SK-N-SH (cell line): ENCODE measurements at regions not wholly inside any gene's neighbourhood (a gene's known extent, or its start where the extent isn't known, plus 50 kb on each side); places are given as distances from the start of the nearest gene placed in this dataset.

Experiments
- CTCF ChIA-PET: fragments of 300-600, 350-600 bp; formaldehyde crosslinking; extraction: SDS; loops from one replicate; lab custom pipeline; 2021; lab: Yijun Ruan, JAX
- POLR2A ChIA-PET: fragments of 350-600 bp; sonication (Branson Sonifier 250); formaldehyde crosslinking; extraction: SDS; loops from one replicate; lab custom pipeline; 2020; ENCODE audit warnings: antibody characterized with exemption, inconsistent platforms; lab: Yijun Ruan, JAX
- DNase-seq: peaks from one replicate; pipeline ENCODE4 v3.0.0; 2012
- H2AFZ ChIP-seq: fragments of 200-600 bp; sonication (generic); 2 replicates; pipeline ENCODE4 v1.8.1; 2016; ENCODE audit warnings: antibody characterized with exemption, mild to moderate bottlenecking, low read depth
- H3F3A ChIP-seq: fragments of 200-600 bp; sonication (generic); replicated peaks from 2 replicates; pipeline ENCODE3; 2016; ENCODE audit warnings: antibody characterized with exemption, mild to moderate bottlenecking; ENCODE audit not compliant: insufficient read depth
- H3K27ac ChIP-seq, 2 experiments: fragments of 200-500 bp in 1 of 2; fragments of 200-600 bp in 1 of 2; sonication (Bioruptor generic) in 1 of 2; sonication (generic), shearing (Covaris generic) in 1 of 2; 2 replicates each; pipeline versions ENCODE4 v1.5.1 to v1.6.1; 2014 to 2016; ENCODE audit warnings: low read depth in 2 of 2, inconsistent platforms in 1 of 2, low read length in 1 of 2, mild to moderate bottlenecking in 1 of 2, mixed read lengths in 1 of 2
- H3K27me3 ChIP-seq: fragments of 200-600 bp; sonication (generic), shearing (Covaris generic); 2 replicates; pipeline ENCODE4 v1.6.1; 2016; ENCODE audit warnings: mixed run types; ENCODE audit not compliant: insufficient read depth
- H3K36me3 ChIP-seq, 2 experiments: fragments of 200-500 bp in 1 of 2; fragments of 200-600 bp in 1 of 2; sonication (Bioruptor generic) in 1 of 2; sonication (generic) in 1 of 2; replicated peaks in 1 of 2; 2 replicates each; pipeline versions ENCODE3 to v1.5.1; 2014 to 2016; ENCODE audit warnings: low read length in 1 of 2, mild to moderate bottlenecking in 1 of 2; ENCODE audit not compliant: insufficient read depth in 2 of 2, control insufficient read depth in 1 of 2
- H3K4me1 ChIP-seq, 2 experiments: fragments of 200-500 bp in 1 of 2; fragments of 200-600 bp in 1 of 2; sonication (Bioruptor generic) in 1 of 2; sonication (generic), shearing (Covaris generic) in 1 of 2; 2 replicates each; pipeline versions ENCODE4 v1.5.1 to v1.6.1; 2014 to 2016; ENCODE audit warnings: low read depth in 1 of 2, low read length in 1 of 2, mixed run types in 1 of 2; ENCODE audit not compliant: insufficient read depth in 2 of 2, control insufficient read depth in 1 of 2
- H3K4me2 ChIP-seq: fragments of 200-600 bp; sonication (generic), shearing (Covaris generic); 2 replicates; pipeline ENCODE4 v1.6.1; 2017; ENCODE audit warnings: mixed run types
- H3K4me3 ChIP-seq, 2 experiments: fragments of 200-500 bp in 1 of 2; fragments of 200-600 bp in 1 of 2; sonication (Bioruptor generic) in 1 of 2; sonication (generic), shearing (Covaris generic) in 1 of 2; 2 replicates each; pipeline versions ENCODE4 v1.5.1 to v1.8.1; 2014 to 2016; ENCODE audit warnings: low read depth in 2 of 2, inconsistent platforms in 1 of 2, low read length in 1 of 2, mild to moderate bottlenecking in 1 of 2, mixed read lengths in 1 of 2, moderate library complexity in 1 of 2
- H3K79me2 ChIP-seq: fragments of 200-600 bp; sonication (generic); 2 replicates; pipeline ENCODE4 v1.8.1; 2017; ENCODE audit warnings: mild to moderate bottlenecking; ENCODE audit not compliant: insufficient read depth
- H3K9ac ChIP-seq: fragments of 200-600 bp; sonication (generic); 2 replicates; pipeline ENCODE4 v1.6.1; 2017; ENCODE audit warnings: mixed run types
- H3K9me2 ChIP-seq: fragments of 200-600 bp; sonication (generic); 2 replicates; pipeline ENCODE4 v1.6.1; 2017; ENCODE audit warnings: mixed run types
- H3K9me3 ChIP-seq: fragments of 200-600 bp; sonication (generic); 2 replicates; pipeline ENCODE4 v1.6.1; 2017; ENCODE audit warnings: mixed run types, mild to moderate bottlenecking, moderate library complexity
- H4K20me1 ChIP-seq: fragments of 200-600 bp; sonication (generic); 2 replicates; pipeline ENCODE4 v1.6.1; 2017; ENCODE audit warnings: mild to moderate bottlenecking, mixed run types; ENCODE audit not compliant: insufficient read depth
- CHD2 ChIP-seq: fragments of 150-350 bp; IDR thresholded peaks from 2 replicates; pipeline ENCODE4 v1.6.1; 2018; ENCODE audit warnings: low read length; ENCODE audit not compliant: partially characterized antibody
- ELF1 ChIP-seq: IDR thresholded peaks from 2 replicates; pipeline ENCODE4 v1.4.0; 2012
- EP300 ChIP-seq, 2 experiments: IDR thresholded peaks; 2 replicates each; pipeline versions ENCODE4 v1.4.0 to v1.6.1; 2012; ENCODE audit warnings: borderline replicate concordance in 1 of 2, low read depth in 1 of 2, low read length in 1 of 2
- EZH2phosphoT487 ChIP-seq: fragments of 200-600 bp; sonication (generic); IDR thresholded peaks from 2 replicates; pipeline ENCODE4 v1.6.1; 2017; ENCODE audit warnings: low read depth, mixed run types, mild to moderate bottlenecking, antibody characterized with exemption, moderate library complexity, borderline replicate concordance
- FOSL2 ChIP-seq: IDR thresholded peaks from 2 replicates; pipeline ENCODE4 v1.4.0; 2012; ENCODE audit warnings: low read depth, mild to moderate bottlenecking, moderate library complexity, borderline replicate concordance
- FOXJ3 ChIP-seq: sonication (generic); formaldehyde crosslinking; IDR thresholded peaks from 2 replicates; pipeline ENCODE4 v1.5.1; 2020; ENCODE audit warnings: mild to moderate bottlenecking, missing genetic modification reagents
- FOXM1 ChIP-seq: IDR thresholded peaks from 2 replicates; pipeline ENCODE4 v1.4.0; 2012; ENCODE audit warnings: low read depth, mild to moderate bottlenecking
- GATA2 ChIP-seq: sonication (generic); formaldehyde crosslinking; IDR thresholded peaks from 2 replicates; pipeline ENCODE4 v1.5.0; 2020; ENCODE audit warnings: mild to moderate bottlenecking, missing genetic modification reagents
- JUND ChIP-seq: IDR thresholded peaks from 2 replicates; pipeline ENCODE4 v1.4.0; 2012
- MEF2A ChIP-seq: IDR thresholded peaks from 2 replicates; pipeline ENCODE4 v1.4.0; 2012; ENCODE audit warnings: low read depth, borderline replicate concordance
- MXI1 ChIP-seq: IDR thresholded peaks from 2 replicates; pipeline ENCODE4 v1.6.1; 2012; ENCODE audit warnings: mild to moderate bottlenecking, low read depth, low read length, improper control_type of control experiment
- NFIC ChIP-seq: IDR thresholded peaks from 2 replicates; pipeline ENCODE4 v1.4.0; 2012; ENCODE audit warnings: borderline replicate concordance
- NRF1 ChIP-seq: IDR thresholded peaks from 2 replicates; pipeline ENCODE4 v1.6.1; 2012; ENCODE audit warnings: low read depth, mild to moderate bottlenecking, low read length
- POLR2AphosphoS5 ChIP-seq: IDR thresholded peaks from 2 replicates; pipeline ENCODE4 v1.6.1; 2012; ENCODE audit warnings: low read depth, low read length
- RAD21 ChIP-seq: IDR thresholded peaks from 2 replicates; pipeline ENCODE4 v1.6.1; 2012; ENCODE audit warnings: mild to moderate bottlenecking, low read length
- RCOR1 ChIP-seq: fragments of 150-350 bp; IDR thresholded peaks from 2 replicates; pipeline ENCODE4 v1.6.1; 2017; ENCODE audit warnings: antibody characterized with exemption, low read length
- RXRA ChIP-seq: IDR thresholded peaks from 2 replicates; pipeline ENCODE4 v1.4.0; 2012; ENCODE audit warnings: low read depth, mild to moderate bottlenecking, borderline replicate concordance
- TCF12 ChIP-seq: IDR thresholded peaks from 2 replicates; pipeline ENCODE4 v1.4.0; 2012
- TEAD4 ChIP-seq: IDR thresholded peaks from 2 replicates; pipeline ENCODE4 v1.4.0; 2012; ENCODE audit warnings: mild to moderate bottlenecking, borderline replicate concordance; ENCODE audit not compliant: insufficient read depth
- YY1 ChIP-seq: IDR thresholded peaks from 2 replicates; pipeline ENCODE4 v1.4.0; 2012; ENCODE audit warnings: low read depth, mild to moderate bottlenecking
- WGBS: methylation state at CpG from one replicate; pipeline ENCODE4 v1.1.6; 2017; ENCODE audit warnings: low lambda C conversion rate; 5-methylcytosine and 5-hydroxymethylcytosine counted together
- TF ChIP-seq, protein P1 (sequence below): IDR thresholded peaks from 2 replicates; pipeline ENCODE4 v1.4.0; 2012; ENCODE audit warnings: low read depth
- TF ChIP-seq, protein P2 (sequence below): fragments of 200-600 bp; sonication (generic); IDR thresholded peaks from 2 replicates; pipeline ENCODE4 v1.6.1; 2017; ENCODE audit warnings: antibody characterized with exemption, mild to moderate bottlenecking, moderate library complexity
- TF ChIP-seq, protein P3 (sequence below): fragments of 150-350 bp; IDR thresholded peaks from 2 replicates; pipeline ENCODE4 v1.6.1; 2017; ENCODE audit warnings: antibody characterized with exemption, low read length, low read depth, borderline replicate concordance
- TF ChIP-seq, protein P4 (sequence below): IDR thresholded peaks from 2 replicates; pipeline ENCODE4; 2012

DNA sequence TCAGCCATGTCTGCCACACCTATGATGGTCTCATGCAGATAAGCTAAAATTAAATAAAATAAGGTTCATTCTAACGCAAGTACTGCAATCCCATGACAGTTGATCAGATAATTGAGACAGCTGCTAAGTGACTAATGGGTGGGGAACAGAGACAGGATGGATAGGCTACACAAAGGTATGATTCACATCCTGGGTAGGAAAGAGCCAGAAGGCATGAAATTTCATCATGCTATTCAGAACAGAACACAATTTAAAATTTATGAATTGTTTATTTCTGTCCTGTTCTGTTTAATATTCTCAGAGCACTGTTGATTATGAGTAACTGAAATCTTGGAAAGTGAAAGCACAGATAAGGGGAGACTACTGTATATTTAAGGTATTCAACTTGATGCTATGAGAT lies 381.8 kb upstream of the SORCS1 start:
- Histone ChIP-seq H3F3A (peaks cover 13% of the 10 kb centered on the region), H3K9me2 (no peaks in the 10 kb centered on the region), H3K4me1 (peaks cover 0 to 16% of the 10 kb centered on the region in 2 experiments; a peak in 2 of 4 replicates), H3K27ac (peak overlapping the region; percentile 79 to 81), H3K4me3 (peak overlapping the region; percentile 12 to 20; a peak in 2 of 4 replicates), H3K27me3 (no peaks in the 10 kb centered on the region), H4K20me1 (no peaks in the 10 kb centered on the region), H3K4me2 (peak overlapping the region; percentile 68), H3K9me3 (no peaks in the 10 kb centered on the region), H2AFZ (0 out of 2 replicates have a peak overlapping the region, but pooled peaks have one; percentile 50), H3K36me3 (no peaks in the 10 kb centered on the region), H3K79me2 (no peaks in the 10 kb centered on the region), H3K9ac (peak overlapping the region; percentile 43; the same call in 1 of the 2 replicates)
- POLR2A ChIA-PET, result no interaction called here
- CTCF ChIA-PET, result interaction anchor here (1.3 kb wide), 1 partner anchor 268 kb away, joined by 3 read pairs; no protein-coding TSS in a partner anchor
- TF ChIP-seq, protein P1, sequence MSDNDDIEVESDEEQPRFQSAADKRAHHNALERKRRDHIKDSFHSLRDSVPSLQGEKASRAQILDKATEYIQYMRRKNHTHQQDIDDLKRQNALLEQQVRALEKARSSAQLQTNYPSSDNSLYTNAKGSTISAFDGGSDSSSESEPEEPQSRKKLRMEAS, result no peak
- TF ChIP-seq EZH2phosphoT487 (no peak), MEF2A (no peak), NRF1 (no peak), FOXJ3 (CRISPR knock-in tag) (peak; percentile 89), EP300 (IDR thresholded peaks at IDR 0.05; ENCODE audit: borderline replicate concordance in 1 of 2, low read depth in 1 of 2, low read length in 1 of 2) (peak; percentile 57 to 94; a peak in 3 of 4 replicates), MXI1 (no peak), ELF1 (no peak), JUND (peak; percentile 77), FOXM1 (0 out of 2 replicates have a peak, but pooled peaks have one; percentile 54), RCOR1 (peak; percentile 82), CHD2 (peak; percentile 67), GATA2 (CRISPR knock-in tag) (peak; percentile 96), NFIC (no peak), FOSL2 (peak; percentile 39; the same call in 1 of the 2 replicates), POLR2AphosphoS5 (peak; percentile 59; the same call in 1 of the 2 replicates), RXRA (no peak), RAD21 (no peak), YY1 (no peak), TEAD4 (0 out of 2 replicates have a peak, but pooled peaks have one; percentile 12), TCF12 (peak; percentile 82)
- TF ChIP-seq, protein P2, sequence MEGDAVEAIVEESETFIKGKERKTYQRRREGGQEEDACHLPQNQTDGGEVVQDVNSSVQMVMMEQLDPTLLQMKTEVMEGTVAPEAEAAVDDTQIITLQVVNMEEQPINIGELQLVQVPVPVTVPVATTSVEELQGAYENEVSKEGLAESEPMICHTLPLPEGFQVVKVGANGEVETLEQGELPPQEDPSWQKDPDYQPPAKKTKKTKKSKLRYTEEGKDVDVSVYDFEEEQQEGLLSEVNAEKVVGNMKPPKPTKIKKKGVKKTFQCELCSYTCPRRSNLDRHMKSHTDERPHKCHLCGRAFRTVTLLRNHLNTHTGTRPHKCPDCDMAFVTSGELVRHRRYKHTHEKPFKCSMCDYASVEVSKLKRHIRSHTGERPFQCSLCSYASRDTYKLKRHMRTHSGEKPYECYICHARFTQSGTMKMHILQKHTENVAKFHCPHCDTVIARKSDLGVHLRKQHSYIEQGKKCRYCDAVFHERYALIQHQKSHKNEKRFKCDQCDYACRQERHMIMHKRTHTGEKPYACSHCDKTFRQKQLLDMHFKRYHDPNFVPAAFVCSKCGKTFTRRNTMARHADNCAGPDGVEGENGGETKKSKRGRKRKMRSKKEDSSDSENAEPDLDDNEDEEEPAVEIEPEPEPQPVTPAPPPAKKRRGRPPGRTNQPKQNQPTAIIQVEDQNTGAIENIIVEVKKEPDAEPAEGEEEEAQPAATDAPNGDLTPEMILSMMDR, result no peak
- TF ChIP-seq, protein P3, sequence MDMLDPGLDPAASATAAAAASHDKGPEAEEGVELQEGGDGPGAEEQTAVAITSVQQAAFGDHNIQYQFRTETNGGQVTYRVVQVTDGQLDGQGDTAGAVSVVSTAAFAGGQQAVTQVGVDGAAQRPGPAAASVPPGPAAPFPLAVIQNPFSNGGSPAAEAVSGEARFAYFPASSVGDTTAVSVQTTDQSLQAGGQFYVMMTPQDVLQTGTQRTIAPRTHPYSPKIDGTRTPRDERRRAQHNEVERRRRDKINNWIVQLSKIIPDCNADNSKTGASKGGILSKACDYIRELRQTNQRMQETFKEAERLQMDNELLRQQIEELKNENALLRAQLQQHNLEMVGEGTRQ, result no peak
- TF ChIP-seq, protein P4, sequence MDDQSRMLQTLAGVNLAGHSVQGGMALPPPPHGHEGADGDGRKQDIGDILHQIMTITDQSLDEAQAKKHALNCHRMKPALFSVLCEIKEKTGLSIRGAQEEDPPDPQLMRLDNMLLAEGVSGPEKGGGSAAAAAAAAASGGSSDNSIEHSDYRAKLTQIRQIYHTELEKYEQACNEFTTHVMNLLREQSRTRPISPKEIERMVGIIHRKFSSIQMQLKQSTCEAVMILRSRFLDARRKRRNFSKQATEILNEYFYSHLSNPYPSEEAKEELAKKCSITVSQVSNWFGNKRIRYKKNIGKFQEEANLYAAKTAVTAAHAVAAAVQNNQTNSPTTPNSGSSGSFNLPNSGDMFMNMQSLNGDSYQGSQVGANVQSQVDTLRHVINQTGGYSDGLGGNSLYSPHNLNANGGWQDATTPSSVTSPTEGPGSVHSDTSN, result peak; percentile 89
- 0% methylated on average over 1 of the region's 1 CpG for WGBS
- DNase-seq, result peak; percentile 56
